Body of pancreas (tissue), 4 donors: ENCODE measurements at regions not wholly inside any gene's neighbourhood (a gene's known extent, or its start where the extent isn't known, plus 50 kb on each side); places are given as distances from the start of the nearest gene placed in this dataset.

ENCODE experiments used
- POLR2A ChIP-seq, 3 donors: fragments of 450-650 bp; IDR thresholded peaks; one replicate each; pipeline ENCODE4 v1.6.1; 2016; ENCODE audit warnings: antibody characterized with exemption in 3 of 3, mild to moderate bottlenecking in 2 of 3
- TF ChIP-seq, protein P1 (sequence below), 7 experiments: fragments of 450-650 bp in 4 of 7; fragments of 200-600 bp in 3 of 7; sonication (generic) in 3 of 7; IDR thresholded peaks; one replicate each; pipeline ENCODE4 v1.5.1; 2016 to 2019; ENCODE audit warnings: antibody characterized with exemption in 7 of 7

- TF ChIP-seq, protein P1, sequence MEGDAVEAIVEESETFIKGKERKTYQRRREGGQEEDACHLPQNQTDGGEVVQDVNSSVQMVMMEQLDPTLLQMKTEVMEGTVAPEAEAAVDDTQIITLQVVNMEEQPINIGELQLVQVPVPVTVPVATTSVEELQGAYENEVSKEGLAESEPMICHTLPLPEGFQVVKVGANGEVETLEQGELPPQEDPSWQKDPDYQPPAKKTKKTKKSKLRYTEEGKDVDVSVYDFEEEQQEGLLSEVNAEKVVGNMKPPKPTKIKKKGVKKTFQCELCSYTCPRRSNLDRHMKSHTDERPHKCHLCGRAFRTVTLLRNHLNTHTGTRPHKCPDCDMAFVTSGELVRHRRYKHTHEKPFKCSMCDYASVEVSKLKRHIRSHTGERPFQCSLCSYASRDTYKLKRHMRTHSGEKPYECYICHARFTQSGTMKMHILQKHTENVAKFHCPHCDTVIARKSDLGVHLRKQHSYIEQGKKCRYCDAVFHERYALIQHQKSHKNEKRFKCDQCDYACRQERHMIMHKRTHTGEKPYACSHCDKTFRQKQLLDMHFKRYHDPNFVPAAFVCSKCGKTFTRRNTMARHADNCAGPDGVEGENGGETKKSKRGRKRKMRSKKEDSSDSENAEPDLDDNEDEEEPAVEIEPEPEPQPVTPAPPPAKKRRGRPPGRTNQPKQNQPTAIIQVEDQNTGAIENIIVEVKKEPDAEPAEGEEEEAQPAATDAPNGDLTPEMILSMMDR (IDR thresholded peaks at IDR 0.05): no peak
- TF ChIP-seq POLR2A (IDR thresholded peaks at IDR 0.05): no peak
These were observed 173.6 kb upstream of the SGK1 start for GRCh38 chr6:134491477-134491876.
